Keratinocyte (primary cell): ENCODE measurements at regions not wholly inside any gene's neighbourhood (a gene's known extent, or its start where the extent isn't known, plus 50 kb on each side); places are given as distances from the start of the nearest gene placed in this dataset.

ENCODE experiments used
- EZH2 ChIP-seq: IDR thresholded peaks from one replicate; pipeline ENCODE4 v1.6.1; 2012; ENCODE audit warnings: inconsistent platforms, mild to moderate bottlenecking, low read length, moderate library complexity
- TF ChIP-seq, protein P1 (sequence below), 3 experiments: IDR thresholded peaks in 1 of 3; conservative IDR thresholded peaks in 1 of 3; optimal IDR thresholded peaks in 1 of 3; 2 replicates in 2 of 3; 3 replicates in 1 of 3; pipeline versions ENCODE3 to v1.5.1; 2011; ENCODE audit warnings: low read length in 3 of 3, mild to moderate bottlenecking in 3 of 3, moderate library complexity in 2 of 3, control low read depth in 1 of 3, inconsistent platforms in 1 of 3; ENCODE audit not compliant: insufficient read depth in 2 of 3; ENCODE audit errors: extremely low read depth in 1 of 3

DNA sequence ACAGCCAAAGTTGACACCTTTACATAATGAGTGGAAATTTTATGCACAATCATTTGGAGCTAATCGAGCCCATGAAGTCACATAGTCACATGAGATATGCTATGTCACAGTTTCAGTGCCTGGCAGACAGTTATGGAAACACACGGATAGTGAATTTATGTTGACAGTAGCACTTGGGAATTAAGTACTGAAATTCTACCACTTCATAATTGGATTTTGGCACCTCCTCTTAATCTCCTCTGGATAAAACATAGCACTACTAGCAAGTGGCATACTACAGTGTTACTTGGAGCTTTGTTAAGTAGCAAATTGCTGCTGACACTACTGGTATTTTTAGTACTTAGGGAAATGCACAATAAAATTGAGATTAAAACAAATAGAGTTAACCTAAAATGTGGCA, 1679.4 kb downstream of the OTOL1 start:
- TF ChIP-seq, protein P1, sequence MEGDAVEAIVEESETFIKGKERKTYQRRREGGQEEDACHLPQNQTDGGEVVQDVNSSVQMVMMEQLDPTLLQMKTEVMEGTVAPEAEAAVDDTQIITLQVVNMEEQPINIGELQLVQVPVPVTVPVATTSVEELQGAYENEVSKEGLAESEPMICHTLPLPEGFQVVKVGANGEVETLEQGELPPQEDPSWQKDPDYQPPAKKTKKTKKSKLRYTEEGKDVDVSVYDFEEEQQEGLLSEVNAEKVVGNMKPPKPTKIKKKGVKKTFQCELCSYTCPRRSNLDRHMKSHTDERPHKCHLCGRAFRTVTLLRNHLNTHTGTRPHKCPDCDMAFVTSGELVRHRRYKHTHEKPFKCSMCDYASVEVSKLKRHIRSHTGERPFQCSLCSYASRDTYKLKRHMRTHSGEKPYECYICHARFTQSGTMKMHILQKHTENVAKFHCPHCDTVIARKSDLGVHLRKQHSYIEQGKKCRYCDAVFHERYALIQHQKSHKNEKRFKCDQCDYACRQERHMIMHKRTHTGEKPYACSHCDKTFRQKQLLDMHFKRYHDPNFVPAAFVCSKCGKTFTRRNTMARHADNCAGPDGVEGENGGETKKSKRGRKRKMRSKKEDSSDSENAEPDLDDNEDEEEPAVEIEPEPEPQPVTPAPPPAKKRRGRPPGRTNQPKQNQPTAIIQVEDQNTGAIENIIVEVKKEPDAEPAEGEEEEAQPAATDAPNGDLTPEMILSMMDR (optimal IDR thresholded peaks at IDR 0.05 in 1 of 3, IDR thresholded peaks at IDR 0.05 in 1 of 3, conservative IDR thresholded peaks at IDR 0.05 in 1 of 3; ENCODE audit: extremely low read depth in 1 of 3, insufficient read depth in 2 of 3, low read length in 3 of 3), result no peak
- TF ChIP-seq EZH2, result no peak
